ENCODE measurements at regions not wholly inside any gene's neighbourhood (a gene's known extent, or its start where the extent isn't known, plus 50 kb on each side); places are given as distances from the start of the nearest gene placed in this dataset.

- no peak for TF ChIP-seq CTCF (IDR thresholded peaks at IDR 0.05)
- TF ChIP-seq POLR2A (IDR thresholded peaks at IDR 0.05), result no peak
- no peak for TF ChIP-seq POLR2AphosphoS5 (IDR thresholded peaks at IDR 0.05)
- no peak for TF ChIP-seq EP300 (IDR thresholded peaks at IDR 0.05)
Measured at GRCh38 chr5:96093890-96094381, 132.3 kb upstream of the ELL2 start.

All from sigmoid colon (tissue), 4 donors.